ENCODE measurements at regions not wholly inside any gene's neighbourhood (a gene's known extent, or its start where the extent isn't known, plus 50 kb on each side); places are given as distances from the start of the nearest gene placed in this dataset.

- DNase-seq (ENCODE audit: low read depth in 2 of 3, low spot score in 2 of 3), result no peak
Measured at GRCh38 chr1:116819081-116819480, 64.9 kb downstream of the CD2 start.

- DNase-seq (ENCODE audit: low read depth in 2 of 3, low spot score in 2 of 3), result no peak
Measured at GRCh38 chr1:116820369-116820768, 66.1 kb downstream of the CD2 start.

- no peak for DNase-seq (ENCODE audit: low read depth in 2 of 3, low spot score in 2 of 3)
Measured at GRCh38 chr1:116821763-116822162, 67.5 kb downstream of the CD2 start.

GRCh38 chr1:116824631-116825206 lies 70.5 kb downstream of the CD2 start:
- DNase-seq (ENCODE audit: low read depth in 2 of 3, low spot score in 2 of 3), result no peak

GRCh38 chr1:116825207-116825719 lies 71.0 kb downstream of the CD2 start:
- DNase-seq (ENCODE audit: low read depth in 2 of 3, low spot score in 2 of 3), result no peak

- DNase-seq (ENCODE audit: low read depth in 2 of 3, low spot score in 2 of 3), result peak in 1 of 3 donors; percentile 38
Measured at GRCh38 chr1:116825720-116826438, 71.6 kb downstream of the CD2 start.

GRCh38 chr1:116826818-116827606 lies 72.8 kb downstream of the CD2 start:
- peak in 2 of 3 donors; percentile 15 to 47 for DNase-seq (ENCODE audit: low read depth in 2 of 3, low spot score in 2 of 3)

- DNase-seq (ENCODE audit: low read depth in 2 of 3, low spot score in 2 of 3), result no peak
Measured at GRCh38 chr1:116827607-116828105, 73.4 kb downstream of the CD2 start.

GRCh38 chr1:116832308-116832931 lies 77.3 kb upstream of the PTGFRN start:
- no peak for DNase-seq (ENCODE audit: low read depth in 2 of 3, low spot score in 2 of 3)

GRCh38 chr1:116832932-116833578 lies 76.7 kb upstream of the PTGFRN start:
- no peak for DNase-seq (ENCODE audit: low read depth in 2 of 3, low spot score in 2 of 3)

- no peak for DNase-seq (ENCODE audit: low read depth in 2 of 3, low spot score in 2 of 3)
Measured at GRCh38 chr1:116833718-116834117, 76.0 kb upstream of the PTGFRN start.

GRCh38 chr1:116834595-116834994 lies 75.1 kb upstream of the PTGFRN start:
- no peak for DNase-seq (ENCODE audit: low read depth in 2 of 3, low spot score in 2 of 3)

GRCh38 chr1:116835161-116835560 lies 74.6 kb upstream of the PTGFRN start:
- DNase-seq (ENCODE audit: low read depth in 2 of 3, low spot score in 2 of 3), result no peak

- DNase-seq (ENCODE audit: low read depth in 2 of 3, low spot score in 2 of 3), result no peak
Measured at GRCh38 chr1:116836099-116836498, 73.6 kb upstream of the PTGFRN start.

- DNase-seq (ENCODE audit: low read depth in 2 of 3, low spot score in 2 of 3), result no peak
Measured at GRCh38 chr1:116841569-116842344, 68.0 kb upstream of the PTGFRN start.

- DNase-seq (ENCODE audit: low read depth in 2 of 3, low spot score in 2 of 3), result no peak
Measured at GRCh38 chr1:116842654-116843053, 67.1 kb upstream of the PTGFRN start.

- DNase-seq (ENCODE audit: low read depth in 2 of 3, low spot score in 2 of 3), result no peak
Measured at GRCh38 chr1:116844775-116845174, 64.9 kb upstream of the PTGFRN start.

GRCh38 chr1:116847190-116847589 lies 62.5 kb upstream of the PTGFRN start:
- no peak for DNase-seq (ENCODE audit: low read depth in 2 of 3, low spot score in 2 of 3)

- DNase-seq (ENCODE audit: low read depth in 2 of 3, low spot score in 2 of 3), result no peak
Measured at GRCh38 chr1:116847688-116848531, 61.8 kb upstream of the PTGFRN start.
